GM12878 (cell line): ENCODE measurements at regions not wholly inside any gene's neighbourhood (a gene's known extent, or its start where the extent isn't known, plus 50 kb on each side); places are given as distances from the start of the nearest gene placed in this dataset.
"Not testable (repeated sequence)": the region's sequence is repeated elsewhere in the genome, so short reads cannot be mapped to it uniquely, and the experiment has no call there.

Source experiments
- ATAC-seq: fragments of 200-7000 bp; cut with Tn5 transposase; 3 replicates; pipeline ENCODE4 v1.9.1; 2020; ENCODE audit warnings: mild to moderate bottlenecking, moderate library complexity
- BruUV-seq: library from RNA; stranded (reverse); fragments of 400-500 nt; replicated peaks from 2 replicates; lab custom pipeline; 2021; lab: Mats Ljungman, UMichigan
- CTCF ChIA-PET: fragments of 300-600 bp; sonication (Branson Sonifier 250); formaldehyde crosslinking; extraction: SDS; loops from one replicate; lab custom pipeline; 2021; ENCODE audit warnings: inconsistent platforms; lab: Yijun Ruan, JAX
- POLR2A ChIA-PET: fragments of 350-600 bp; formaldehyde crosslinking; extraction: SDS; loops from one replicate; lab custom pipeline; 2021; ENCODE audit warnings: inconsistent platforms; lab: Charles Lee
- RAD21 ChIA-PET: fragments of 300-600 bp; sonication (Branson Sonifier 250); formaldehyde crosslinking; loops from one replicate; lab custom pipeline; 2023; ENCODE audit warnings: antibody characterized with exemption; ENCODE audit not compliant: unreplicated experiment; lab: Charles Lee
- SMC1A ChIA-PET: fragments of 300-600 bp; sonication (Branson Sonifier 250); formaldehyde crosslinking; loops from one replicate; lab custom pipeline; 2023; ENCODE audit not compliant: unreplicated experiment, uncharacterized antibody; lab: Charles Lee
- DNase-seq: peaks from one replicate; pipeline ENCODE4 v3.0.0-alpha.2; 2011; ENCODE audit warnings: low read depth, low spot score
- FAIRE-seq: peaks from 3 replicates; lab custom pipeline; 2011; peaks lifted over from hg19 to GRCh38; lab: Jason Lieb, UNC
- H2AFZ ChIP-seq: 2 replicates; pipeline ENCODE4 v1.6.0; 2011; ENCODE audit warnings: low read depth, low read length, control low read depth; ENCODE audit not compliant: control insufficient read depth
- H3K27ac ChIP-seq: 2 replicates; pipeline ENCODE4 v1.5.1; 2011; ENCODE audit warnings: control low read depth; ENCODE audit not compliant: control insufficient read depth, insufficient read depth
- H3K27me3 ChIP-seq, 2 experiments: replicated peaks in 1 of 2; 2 replicates each; pipeline versions ENCODE4 v1.6.0 to v1.6.1; 2011; ENCODE audit warnings: low read length in 1 of 2; ENCODE audit not compliant: control insufficient read depth in 2 of 2, insufficient read depth in 2 of 2
- H3K36me3 ChIP-seq, 2 experiments: 2 replicates each; pipeline ENCODE4 v1.5.1; 2011; ENCODE audit warnings: low read length in 1 of 2; ENCODE audit not compliant: control insufficient read depth in 2 of 2, insufficient read depth in 2 of 2
- H3K4me1 ChIP-seq: 2 replicates; pipeline ENCODE4 v1.6.1; 2011; ENCODE audit warnings: mild to moderate bottlenecking, low read length, moderate library complexity, mixed read lengths; ENCODE audit not compliant: control insufficient read depth, insufficient read depth
- H3K4me2 ChIP-seq: 2 replicates; pipeline ENCODE4 v1.6.0; 2011; ENCODE audit warnings: control low read depth; ENCODE audit not compliant: control insufficient read depth, insufficient read depth
- H3K4me3 ChIP-seq: fragments of 200-600 bp; sonication (generic); 2 replicates; pipeline ENCODE4 v1.5.1; 2016
- H3K79me2 ChIP-seq: 2 replicates; pipeline ENCODE4 v1.6.0; 2011; ENCODE audit warnings: low read length; ENCODE audit not compliant: control insufficient read depth, insufficient read depth
- H3K9ac ChIP-seq: 2 replicates; pipeline ENCODE4 v1.8.0; 2011; ENCODE audit warnings: low read length, control low read depth, mixed read lengths; ENCODE audit not compliant: control insufficient read depth, insufficient read depth
- H3K9me3 ChIP-seq: replicated peaks from 3 replicates; pipeline ENCODE4 v1.5.1; 2011; ENCODE audit warnings: mild to moderate bottlenecking, low read length; ENCODE audit not compliant: control insufficient read depth, insufficient read depth
- H4K20me1 ChIP-seq: 2 replicates; pipeline ENCODE4 v1.6.0; 2011; ENCODE audit not compliant: control insufficient read depth, insufficient read depth
- BCL3 ChIP-seq: IDR thresholded peaks from 2 replicates; pipeline ENCODE4 v1.6.1; 2011; ENCODE audit warnings: borderline replicate concordance, low read depth, mild to moderate bottlenecking, moderate library complexity, low read length; ENCODE audit not compliant: insufficient read depth, poor library complexity, severe bottlenecking
- MXI1 ChIP-seq: fragments of 150-350 bp; IDR thresholded peaks from 2 replicates; pipeline ENCODE4 v1.6.1; 2011; ENCODE audit warnings: low read depth, mild to moderate bottlenecking, inconsistent platforms, low read length, improper control_type of control experiment
- SMAD1 ChIP-seq: fragments of 450-650 bp; IDR thresholded peaks from 2 replicates; pipeline ENCODE4 v1.6.1; 2018; ENCODE audit warnings: mild to moderate bottlenecking, low read depth; ENCODE audit not compliant: partially characterized antibody
- WGBS: methylation state at CpG from one replicate; pipeline ENCODE4 v1.1.6; 2016; ENCODE audit warnings: low lambda C conversion rate; ENCODE audit not compliant: insufficient replicate concordance, insufficient coverage; ENCODE audit errors: missing lambda C conversion rate; 5-methylcytosine and 5-hydroxymethylcytosine counted together
- in situ Hi-C: fragments of 300-500 bp; cut with MboI; formaldehyde crosslinking; loops from 9 replicates; pipeline ENCODE4 v1.14.3; 2018; ENCODE audit warnings: mixed read lengths
- intact Hi-C: fragments of 100-400 bp; cut with micrococcal nuclease; formaldehyde crosslinking; loops from one replicate; pipeline ENCODE4 v1.14.2; 2022; ENCODE audit not compliant: unreplicated experiment
- TF ChIP-seq, protein P1 (sequence below), 3 experiments: IDR thresholded peaks in 2 of 3; conservative IDR thresholded peaks in 1 of 3; 2 replicates each; pipeline ENCODE4 v1.5.1; 2011; ENCODE audit warnings: low read depth in 3 of 3, low read length in 3 of 3, mild to moderate bottlenecking in 3 of 3, control low read depth in 2 of 3, moderate library complexity in 2 of 3, inconsistent platforms in 1 of 3, mixed read lengths in 1 of 3; ENCODE audit not compliant: control insufficient read depth in 2 of 3, insufficient read depth in 1 of 3; ENCODE audit errors: extremely low read depth in 1 of 3

GRCh38 chr7:49500741-49501140, 272.7 kb upstream of the VWC2 start:
- FAIRE-seq (no peak), DNase-seq (no peak), ATAC-seq (no peak)
- no peak overlapping the region for H3K27ac ChIP-seq
- in situ Hi-C loops = no loop called here
- ChIA-PET POLR2A (no interaction called here), RAD21 (no interaction called here), SMC1A (no interaction called here), CTCF (no interaction called here)
- H3K4me2 ChIP-seq = no peak overlapping the region
- H3K9ac ChIP-seq = no peak overlapping the region
- intact Hi-C loops = no loop called here
- no peaks in the 10 kb centered on the region; the same call in 1 of the 2 replicates for H4K20me1 ChIP-seq
- H2AFZ ChIP-seq = no peak overlapping the region
- H3K79me2 ChIP-seq = no peaks in the 10 kb centered on the region
- H3K9me3 ChIP-seq = no peaks in the 10 kb centered on the region
- H3K27me3 ChIP-seq = no peaks in the 10 kb centered on the region
- no peak overlapping the region for H3K4me3 ChIP-seq
- TF ChIP-seq, protein P1, sequence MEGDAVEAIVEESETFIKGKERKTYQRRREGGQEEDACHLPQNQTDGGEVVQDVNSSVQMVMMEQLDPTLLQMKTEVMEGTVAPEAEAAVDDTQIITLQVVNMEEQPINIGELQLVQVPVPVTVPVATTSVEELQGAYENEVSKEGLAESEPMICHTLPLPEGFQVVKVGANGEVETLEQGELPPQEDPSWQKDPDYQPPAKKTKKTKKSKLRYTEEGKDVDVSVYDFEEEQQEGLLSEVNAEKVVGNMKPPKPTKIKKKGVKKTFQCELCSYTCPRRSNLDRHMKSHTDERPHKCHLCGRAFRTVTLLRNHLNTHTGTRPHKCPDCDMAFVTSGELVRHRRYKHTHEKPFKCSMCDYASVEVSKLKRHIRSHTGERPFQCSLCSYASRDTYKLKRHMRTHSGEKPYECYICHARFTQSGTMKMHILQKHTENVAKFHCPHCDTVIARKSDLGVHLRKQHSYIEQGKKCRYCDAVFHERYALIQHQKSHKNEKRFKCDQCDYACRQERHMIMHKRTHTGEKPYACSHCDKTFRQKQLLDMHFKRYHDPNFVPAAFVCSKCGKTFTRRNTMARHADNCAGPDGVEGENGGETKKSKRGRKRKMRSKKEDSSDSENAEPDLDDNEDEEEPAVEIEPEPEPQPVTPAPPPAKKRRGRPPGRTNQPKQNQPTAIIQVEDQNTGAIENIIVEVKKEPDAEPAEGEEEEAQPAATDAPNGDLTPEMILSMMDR (IDR thresholded peaks at IDR 0.05 in 2 of 3, conservative IDR thresholded peaks at IDR 0.05 in 1 of 3; ENCODE audit: control insufficient read depth in 2 of 3, extremely low read depth in 1 of 3, insufficient read depth in 1 of 3, low read depth in 3 of 3, low read length in 3 of 3) = no peak
- no peak for TF ChIP-seq MXI1
- no peak for TF ChIP-seq SMAD1
- TF ChIP-seq BCL3 = no peak
- no TSS peak for BruUV-seq
- no peaks in the 10 kb centered on the region for H3K4me1 ChIP-seq
- WGBS = 82% methylated on average over 1 of the region's 2 CpGs
- no peaks in the 10 kb centered on the region for H3K36me3 ChIP-seq

- H3K79me2 ChIP-seq, H3K9ac ChIP-seq, RAD21 ChIA-PET, H3K4me1 ChIP-seq, BruUV-seq, H3K4me2 ChIP-seq, FAIRE-seq, H2AFZ ChIP-seq, DNase-seq, POLR2A ChIA-PET, H3K36me3 ChIP-seq, in situ Hi-C loops, H3K9me3 ChIP-seq, ATAC-seq, SMC1A ChIA-PET, CTCF ChIA-PET, H3K27me3 ChIP-seq, H3K4me3 ChIP-seq, H3K27ac ChIP-seq, H4K20me1 ChIP-seq, intact Hi-C loops: not testable (repeated sequence)
- 0% methylated on average over 2 of the region's 2 CpGs for WGBS
Measured at GRCh38 chr7:49507206-49507605, 266.2 kb upstream of the VWC2 start.
